ENCODE measurements at regions not wholly inside any gene's neighbourhood (a gene's known extent, or its start where the extent isn't known, plus 50 kb on each side); places are given as distances from the start of the nearest gene placed in this dataset.
"Not testable (repeated sequence)": the region's sequence is repeated elsewhere in the genome, so short reads cannot be mapped to it uniquely, and the experiment has no call there.

GRCh38 chr2:150101947-150102346, 385.5 kb downstream of the RND3 start:
- no peak for DNase-seq (ENCODE audit: low spot score)

GRCh38 chr2:150100834-150101233, 386.6 kb downstream of the RND3 start:
- no peak for DNase-seq (ENCODE audit: low spot score)

- DNase-seq (ENCODE audit: low spot score): no peak
These were observed 387.1 kb downstream of the RND3 start for GRCh38 chr2:150100336-150100735.

GRCh38 chr2:150099805-150100204, 387.7 kb downstream of the RND3 start:
- DNase-seq (ENCODE audit: low spot score): no peak

GRCh38 chr2:150097901-150098531, 389.5 kb downstream of the RND3 start:
- DNase-seq (ENCODE audit: low spot score): no peak

GRCh38 chr2:150097402-150097801, 390.1 kb downstream of the RND3 start:
- no peak for DNase-seq (ENCODE audit: low spot score)

GRCh38 chr2:150095361-150096095, 391.9 kb downstream of the RND3 start:
- DNase-seq (ENCODE audit: low spot score): no peak

- no peak for DNase-seq (ENCODE audit: low spot score)
These were observed 395.6 kb downstream of the RND3 start for GRCh38 chr2:150091846-150092245.

GRCh38 chr2:150090031-150090430, 397.4 kb downstream of the RND3 start:
- no peak for DNase-seq (ENCODE audit: low spot score)

GRCh38 chr2:150088538-150088937, 398.9 kb downstream of the RND3 start:
- no peak for DNase-seq (ENCODE audit: low spot score)

- no peak for DNase-seq (ENCODE audit: low spot score)
These were observed 402.0 kb downstream of the RND3 start for GRCh38 chr2:150085478-150085877.

GRCh38 chr2:150081775-150082481, 405.5 kb downstream of the RND3 start:
- DNase-seq (ENCODE audit: low spot score): no peak

GRCh38 chr2:150076281-150076680, 411.2 kb downstream of the RND3 start:
- DNase-seq (ENCODE audit: low spot score): no peak

GRCh38 chr2:150075831-150076230, 411.6 kb downstream of the RND3 start:
- no peak for DNase-seq (ENCODE audit: low spot score)

- no peak for DNase-seq (ENCODE audit: low spot score)
These were observed 421.0 kb downstream of the RND3 start for GRCh38 chr2:150066490-150066889.

- DNase-seq (ENCODE audit: low spot score): no peak
These were observed 423.4 kb downstream of the RND3 start for GRCh38 chr2:150063931-150064548.

- DNase-seq (ENCODE audit: low spot score): no peak
These were observed 424.0 kb downstream of the RND3 start for GRCh38 chr2:150063432-150063889.

- no peak for DNase-seq (ENCODE audit: low spot score)
These were observed 425.1 kb downstream of the RND3 start for GRCh38 chr2:150062416-150062815.

GRCh38 chr2:150060341-150060740, 427.1 kb downstream of the RND3 start:
- DNase-seq (ENCODE audit: low spot score): no peak

GRCh38 chr2:150059676-150060075, 427.8 kb downstream of the RND3 start:
- not testable (repeated sequence) for DNase-seq (ENCODE audit: low spot score)

GRCh38 chr2:150052457-150052856, 435.0 kb downstream of the RND3 start:
- DNase-seq (ENCODE audit: low spot score): no peak

GRCh38 chr2:150051004-150051403, 436.5 kb downstream of the RND3 start:
- DNase-seq (ENCODE audit: low spot score): no peak

- DNase-seq (ENCODE audit: low spot score): no peak
These were observed 437.4 kb downstream of the RND3 start for GRCh38 chr2:150050036-150050435.

Measured in ecto neural progenitor cell (in vitro differentiated cells).